Parathyroid adenoma (tissue), 2 donors: ENCODE measurements at regions not wholly inside any gene's neighbourhood (a gene's known extent, or its start where the extent isn't known, plus 50 kb on each side); places are given as distances from the start of the nearest gene placed in this dataset.

Experiments
- H2AFZ ChIP-seq: fragments of 300-600 bp; sonication (generic); one replicate; pipeline ENCODE4 v1.7.0; 2017; ENCODE audit warnings: antibody characterized with exemption, mild to moderate bottlenecking
- H3K27ac ChIP-seq: fragments of 300-600 bp; sonication (generic); one replicate; pipeline ENCODE4 v1.7.0; 2017
- H3K27me3 ChIP-seq: fragments of 300-600 bp; sonication (generic); one replicate; pipeline ENCODE4 v1.7.0; 2017; ENCODE audit warnings: low read length; ENCODE audit not compliant: control insufficient read depth, insufficient read depth
- H3K36me3 ChIP-seq: fragments of 300-600 bp; sonication (generic); one replicate; pipeline ENCODE4 v1.7.0; 2017; ENCODE audit warnings: low read length; ENCODE audit not compliant: control insufficient read depth, insufficient read depth
- H3K4me1 ChIP-seq: fragments of 300-600 bp; sonication (generic); one replicate; pipeline ENCODE4 v1.7.0; 2017; ENCODE audit warnings: control low read depth
- H3K4me2 ChIP-seq: fragments of 300-600 bp; sonication (generic); one replicate; pipeline ENCODE4 v1.7.0; 2017; ENCODE audit warnings: low read length
- H3K4me3 ChIP-seq: fragments of 300-600 bp; sonication (generic); one replicate; pipeline ENCODE4 v1.7.0; 2017; ENCODE audit warnings: low read depth, low read length
- H3K79me2 ChIP-seq: fragments of 300-600 bp; sonication (generic); one replicate; pipeline ENCODE4 v1.7.0; 2017; ENCODE audit warnings: control low read depth
- H3K9ac ChIP-seq: fragments of 300-600 bp; sonication (generic); one replicate; pipeline ENCODE4 v1.7.0; 2017; ENCODE audit warnings: mild to moderate bottlenecking
- H3K9me3 ChIP-seq: fragments of 300-600 bp; sonication (generic); one replicate; pipeline ENCODE4 v1.7.0; 2017; ENCODE audit warnings: low read length; ENCODE audit not compliant: control insufficient read depth
- TF ChIP-seq, protein P1 (sequence below): fragments of 300-600 bp; sonication (generic); IDR thresholded peaks from one replicate; pipeline ENCODE4 v1.7.0; 2017; ENCODE audit warnings: antibody characterized with exemption, mild to moderate bottlenecking
- donor health status: primary hyperparathyroidism.

DNA sequence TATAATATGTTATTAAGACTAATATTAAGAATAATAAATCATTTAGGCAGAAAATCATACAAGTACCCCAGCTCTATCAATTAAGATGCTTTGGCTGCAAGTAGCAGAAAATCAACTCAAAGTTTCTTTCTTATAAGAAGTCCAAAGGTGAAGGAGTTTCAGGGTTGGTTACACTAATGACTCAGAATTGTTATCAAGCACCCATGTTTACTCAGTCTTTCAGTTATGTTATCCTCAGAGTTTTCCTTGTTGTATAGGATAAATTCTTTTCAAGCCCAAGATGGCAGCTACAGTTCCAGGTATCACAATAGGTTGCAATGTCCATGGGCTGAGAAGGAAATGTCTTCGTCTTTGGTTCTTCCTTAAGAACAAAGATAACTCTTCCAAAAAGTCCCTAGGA, 163.6 kb downstream of the TNFSF18 start:
- H3K4me1 ChIP-seq, result no peaks in the 10 kb centered on the region
- H3K4me2 ChIP-seq, result no peak overlapping the region
- H3K27me3 ChIP-seq, result no peaks in the 10 kb centered on the region
- TF ChIP-seq, protein P1, sequence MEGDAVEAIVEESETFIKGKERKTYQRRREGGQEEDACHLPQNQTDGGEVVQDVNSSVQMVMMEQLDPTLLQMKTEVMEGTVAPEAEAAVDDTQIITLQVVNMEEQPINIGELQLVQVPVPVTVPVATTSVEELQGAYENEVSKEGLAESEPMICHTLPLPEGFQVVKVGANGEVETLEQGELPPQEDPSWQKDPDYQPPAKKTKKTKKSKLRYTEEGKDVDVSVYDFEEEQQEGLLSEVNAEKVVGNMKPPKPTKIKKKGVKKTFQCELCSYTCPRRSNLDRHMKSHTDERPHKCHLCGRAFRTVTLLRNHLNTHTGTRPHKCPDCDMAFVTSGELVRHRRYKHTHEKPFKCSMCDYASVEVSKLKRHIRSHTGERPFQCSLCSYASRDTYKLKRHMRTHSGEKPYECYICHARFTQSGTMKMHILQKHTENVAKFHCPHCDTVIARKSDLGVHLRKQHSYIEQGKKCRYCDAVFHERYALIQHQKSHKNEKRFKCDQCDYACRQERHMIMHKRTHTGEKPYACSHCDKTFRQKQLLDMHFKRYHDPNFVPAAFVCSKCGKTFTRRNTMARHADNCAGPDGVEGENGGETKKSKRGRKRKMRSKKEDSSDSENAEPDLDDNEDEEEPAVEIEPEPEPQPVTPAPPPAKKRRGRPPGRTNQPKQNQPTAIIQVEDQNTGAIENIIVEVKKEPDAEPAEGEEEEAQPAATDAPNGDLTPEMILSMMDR, result no peak
- no peaks in the 10 kb centered on the region for H3K36me3 ChIP-seq
- H2AFZ ChIP-seq, result no peak overlapping the region
- H3K9me3 ChIP-seq, result no peaks in the 10 kb centered on the region
- no peak overlapping the region for H3K4me3 ChIP-seq
- H3K9ac ChIP-seq, result no peak overlapping the region
- no peaks in the 10 kb centered on the region for H3K79me2 ChIP-seq
- H3K27ac ChIP-seq, result no peak overlapping the region

DNA sequence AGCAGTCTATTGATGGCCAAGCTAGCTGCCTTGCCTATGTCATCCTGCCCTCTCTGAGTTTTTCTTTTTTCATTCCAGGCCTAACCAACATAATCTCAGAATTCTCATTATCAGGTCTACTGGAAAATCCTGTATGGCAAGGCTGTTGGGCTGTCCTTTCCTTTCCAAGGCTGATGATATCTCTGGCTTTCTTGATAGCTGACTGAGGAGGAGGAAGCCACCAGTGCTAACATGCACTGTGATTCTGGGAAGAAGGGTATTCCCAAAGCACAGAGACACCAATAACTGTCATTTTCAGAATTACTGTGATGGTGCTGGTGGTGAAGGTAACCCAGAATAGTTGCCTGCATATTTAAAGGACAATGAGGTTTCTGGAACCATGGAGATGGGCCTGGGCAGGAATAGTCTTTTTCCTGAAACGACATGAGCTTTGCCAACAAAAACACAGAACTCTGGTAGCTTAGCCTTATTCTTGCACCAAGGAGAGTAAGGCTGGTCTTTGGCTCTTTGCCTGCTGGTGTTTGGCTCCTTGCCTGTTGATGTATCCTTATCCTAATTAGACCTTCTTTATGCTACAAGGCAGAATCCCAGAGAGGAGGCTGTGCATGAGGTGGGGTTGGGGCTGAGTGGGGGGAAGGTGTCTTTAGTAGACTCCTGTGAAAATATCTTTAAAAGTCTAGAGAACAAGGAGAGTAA, 157.4 kb downstream of the TNFSF18 start:
- no peaks in the 10 kb centered on the region for H3K36me3 ChIP-seq
- H3K27me3 ChIP-seq, result no peaks in the 10 kb centered on the region
- TF ChIP-seq, protein P1, result no peak
- no peaks in the 10 kb centered on the region for H3K9me3 ChIP-seq
- H3K4me2 ChIP-seq, result peak overlapping the region; percentile 34
- no peak overlapping the region for H3K4me3 ChIP-seq
- H3K4me1 ChIP-seq, result no peaks in the 10 kb centered on the region
- H3K79me2 ChIP-seq, result no peaks in the 10 kb centered on the region
- H3K27ac ChIP-seq, result peak overlapping the region; percentile 44
- no peak overlapping the region for H3K9ac ChIP-seq
- H2AFZ ChIP-seq, result no peak overlapping the region

DNA sequence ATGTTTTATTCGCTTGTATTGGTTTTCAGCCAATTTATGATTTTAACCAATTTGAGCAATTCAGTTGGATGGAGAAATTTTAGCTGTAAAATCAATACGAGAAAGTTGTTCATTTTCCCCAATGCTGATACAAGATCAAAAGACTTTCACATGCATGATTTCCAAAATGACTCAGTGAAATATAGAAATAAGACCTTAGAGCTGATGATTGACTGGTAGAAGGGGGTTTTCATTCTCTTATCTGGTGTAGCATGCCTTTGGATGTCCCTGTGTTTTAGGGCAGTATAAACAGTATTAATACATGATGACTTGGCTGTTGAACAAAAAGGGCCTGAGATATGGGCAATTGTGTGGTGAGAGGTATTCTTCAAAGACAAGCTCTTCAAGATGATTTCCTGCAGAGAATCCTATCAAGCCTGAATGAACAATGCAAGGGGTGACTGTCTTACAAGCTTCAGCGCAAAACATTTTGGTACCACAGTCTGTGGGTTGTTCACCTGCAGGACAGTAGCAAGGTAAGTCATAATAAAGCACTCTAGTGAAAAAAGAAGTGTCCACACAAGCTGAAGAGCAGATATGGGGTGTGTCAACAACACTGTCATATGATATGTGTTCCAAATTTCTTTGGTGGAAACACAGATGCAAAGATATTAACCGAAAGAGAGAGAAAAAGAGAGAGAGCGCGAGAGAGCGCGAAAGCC, 156.2 kb downstream of the TNFSF18 start:
- no peak overlapping the region for H3K27ac ChIP-seq
- no peaks in the 10 kb centered on the region for H3K9me3 ChIP-seq
- no peaks in the 10 kb centered on the region for H3K27me3 ChIP-seq
- no peaks in the 10 kb centered on the region for H3K36me3 ChIP-seq
- H3K4me3 ChIP-seq, result no peak overlapping the region
- TF ChIP-seq, protein P1, result no peak
- H2AFZ ChIP-seq, result no peak overlapping the region
- peak overlapping the region; percentile 44 for H3K4me2 ChIP-seq
- H3K9ac ChIP-seq, result no peak overlapping the region
- H3K79me2 ChIP-seq, result no peaks in the 10 kb centered on the region
- H3K4me1 ChIP-seq, result no peaks in the 10 kb centered on the region

DNA sequence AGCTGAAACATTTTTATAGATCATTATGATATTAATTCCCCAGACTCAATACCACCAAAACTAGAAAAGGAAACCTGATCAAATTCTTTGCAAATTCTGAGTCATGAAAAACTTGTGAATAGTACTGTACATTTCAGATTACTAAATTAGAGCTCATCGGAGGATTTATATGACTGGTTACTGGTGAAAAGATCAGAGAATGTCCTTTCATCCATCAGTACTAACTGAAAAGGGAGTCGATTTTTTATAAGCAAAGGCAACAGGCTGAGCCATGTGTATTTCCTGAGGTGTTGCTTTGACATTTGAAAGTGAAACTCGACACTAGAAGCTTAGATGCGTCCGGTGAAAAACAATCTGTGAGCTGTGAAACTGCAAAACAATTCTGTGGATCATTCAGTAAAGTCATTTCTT, 155.7 kb downstream of the TNFSF18 start:
- no peaks in the 10 kb centered on the region for H3K36me3 ChIP-seq
- no peak overlapping the region for H3K4me3 ChIP-seq
- peak overlapping the region; percentile 44 for H3K4me2 ChIP-seq
- H3K9me3 ChIP-seq, result no peaks in the 10 kb centered on the region
- no peaks in the 10 kb centered on the region for H3K79me2 ChIP-seq
- no peak overlapping the region for H3K9ac ChIP-seq
- no peaks in the 10 kb centered on the region for H3K27me3 ChIP-seq
- H2AFZ ChIP-seq, result no peak overlapping the region
- no peak overlapping the region for H3K27ac ChIP-seq
- TF ChIP-seq, protein P1, result no peak
- H3K4me1 ChIP-seq, result no peaks in the 10 kb centered on the region

DNA sequence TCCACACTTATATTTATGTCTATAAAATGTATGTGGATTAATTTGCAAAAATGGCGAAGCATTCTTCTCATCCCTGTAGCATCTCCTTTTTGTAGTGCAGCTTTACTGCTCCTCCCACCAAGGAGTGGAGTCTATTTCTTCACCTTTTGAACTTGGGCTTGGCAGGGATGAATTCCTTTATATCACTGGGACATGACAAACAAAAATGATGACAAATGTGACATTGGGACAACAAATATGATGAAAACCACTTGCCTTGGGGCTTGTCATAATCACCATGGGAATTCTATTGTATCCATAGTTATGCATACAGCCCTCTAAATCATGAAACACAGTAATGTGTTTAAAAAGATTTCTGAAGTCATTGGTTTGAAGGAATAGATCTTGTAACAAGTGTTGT, 155.0 kb downstream of the TNFSF18 start:
- Histone ChIP-seq H3K4me1 (no peaks in the 10 kb centered on the region), H3K9me3 (no peaks in the 10 kb centered on the region), H3K9ac (no peak overlapping the region), H3K27me3 (no peaks in the 10 kb centered on the region), H3K27ac (no peak overlapping the region), H3K36me3 (no peaks in the 10 kb centered on the region), H3K4me3 (no peak overlapping the region), H2AFZ (no peak overlapping the region), H3K4me2 (no peak overlapping the region), H3K79me2 (no peaks in the 10 kb centered on the region)
- TF ChIP-seq, protein P1, result no peak
